Activated T-cell treated with anti-CD3 and anti-CD28 coated beads, Interleukin-2, amount 50 U/mL, for 1 hour (primary cell): ENCODE measurements at regions not wholly inside any gene's neighbourhood (a gene's known extent, or its start where the extent isn't known, plus 50 kb on each side); places are given as distances from the start of the nearest gene placed in this dataset.
"Not testable (repeated sequence)": the region's sequence is repeated elsewhere in the genome, so short reads cannot be mapped to it uniquely, and the experiment has no call there.

Experiments
- DNase-seq: peaks from one replicate; pipeline ENCODE4 v3.0.0-alpha.2; 2020

DNA sequence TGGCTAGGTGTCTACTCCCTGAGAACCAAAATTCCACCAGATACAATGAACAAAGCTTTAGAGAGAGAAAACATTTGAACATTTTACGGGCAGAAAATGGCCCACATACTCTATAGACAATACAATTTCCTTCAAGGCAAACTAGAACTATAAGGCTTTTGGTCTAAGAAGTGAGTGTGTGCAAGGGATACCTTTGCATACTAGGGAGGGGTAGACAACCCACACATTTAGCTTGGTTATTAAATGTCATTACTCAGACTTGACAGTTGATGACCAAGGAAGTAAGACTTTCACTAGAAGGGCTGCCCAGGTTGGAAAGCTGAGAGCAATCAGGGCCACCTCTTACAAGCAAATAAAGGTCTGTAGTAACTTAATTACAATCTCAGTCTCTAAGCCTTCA, 64.0 kb upstream of the PLEKHM1 start:
- not testable (repeated sequence) for DNase-seq

DNA sequence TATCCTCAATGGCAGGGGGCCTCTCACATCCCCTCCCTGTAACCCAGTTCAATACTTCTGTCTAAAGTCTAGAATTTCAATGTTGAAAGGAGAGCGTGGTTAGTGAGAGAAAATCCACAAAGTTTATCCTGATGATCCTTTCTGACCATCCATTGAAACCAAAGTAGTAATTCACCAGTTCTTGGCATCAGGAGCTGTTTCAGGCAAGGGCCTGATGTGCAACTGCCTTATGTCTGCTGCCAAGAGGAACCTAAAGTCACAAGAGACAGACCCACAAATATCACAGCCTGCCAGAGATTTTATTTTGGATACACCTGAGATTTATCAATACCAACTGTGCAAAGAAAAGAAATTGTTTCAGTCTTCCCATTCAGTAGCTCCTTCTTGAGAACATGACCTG, 68.3 kb upstream of the PLEKHM1 start:
- not testable (repeated sequence) for DNase-seq

GRCh38 chr17:45562868-45563267, 72.3 kb upstream of the PLEKHM1 start:
- not testable (repeated sequence) for DNase-seq

- not testable (repeated sequence) for DNase-seq
Observed at GRCh38 chr17:45563283-45563682, 72.8 kb upstream of the PLEKHM1 start.

DNA sequence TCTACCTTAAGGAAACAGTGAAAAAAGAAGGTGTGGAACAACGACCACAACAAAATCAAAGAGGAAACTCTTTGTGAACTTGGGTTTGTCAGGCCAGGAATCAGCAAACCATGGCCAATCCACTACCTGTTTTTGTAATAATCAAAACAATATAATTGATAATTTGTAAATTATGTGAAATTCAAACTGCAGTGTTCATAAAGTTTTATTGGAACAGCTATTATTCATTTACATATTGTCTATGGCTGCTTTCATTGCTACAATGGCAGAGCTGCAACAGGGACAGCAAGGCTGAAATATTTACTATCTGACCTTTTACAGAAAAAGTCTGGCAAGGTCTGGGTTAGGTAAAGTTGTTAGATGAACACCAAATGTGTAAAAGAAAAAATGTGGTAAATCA, 77.8 kb upstream of the PLEKHM1 start:
- not testable (repeated sequence) for DNase-seq

- DNase-seq = not testable (repeated sequence)
Observed at GRCh38 chr17:45573326-45573725, 82.8 kb upstream of the PLEKHM1 start.

DNA sequence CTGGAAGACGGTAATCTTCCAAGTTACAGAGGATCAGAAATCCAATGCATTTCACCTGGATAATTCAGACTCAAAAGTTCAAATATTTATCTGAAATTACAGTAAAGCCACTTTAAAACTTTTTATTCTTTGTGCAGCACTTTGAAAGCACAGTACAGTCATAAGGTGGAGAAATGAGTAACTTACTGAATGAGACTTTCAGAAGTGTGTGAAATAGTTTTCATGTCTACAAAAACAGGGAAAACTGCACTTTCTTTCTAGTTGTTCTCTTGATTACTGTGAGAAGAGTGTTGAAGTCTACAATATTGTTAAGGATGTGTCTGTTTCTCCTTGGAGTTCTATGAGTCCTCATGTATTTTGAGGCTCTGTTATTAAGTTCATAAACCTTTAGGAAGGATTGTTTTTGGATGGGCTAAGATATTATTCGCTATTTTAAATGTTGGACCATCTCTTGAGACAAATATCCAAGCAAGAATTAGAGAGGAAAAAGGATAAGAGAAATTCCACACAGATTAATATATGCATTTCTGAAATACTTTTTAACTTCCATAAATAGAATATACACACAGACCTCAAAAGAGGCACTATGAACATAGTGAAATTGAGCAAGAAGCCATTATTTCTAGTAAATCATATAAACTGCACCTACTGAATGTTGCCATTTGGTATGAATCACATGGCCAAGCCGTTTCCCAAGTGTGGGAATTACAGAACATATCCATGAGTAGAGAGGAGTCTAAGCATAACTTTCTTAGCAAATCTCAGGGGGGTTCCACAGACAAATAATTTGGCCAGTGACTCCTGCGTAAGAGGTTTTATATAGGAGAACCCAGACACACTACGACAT, 83.6 kb upstream of the PLEKHM1 start:
- DNase-seq = no peak

DNA sequence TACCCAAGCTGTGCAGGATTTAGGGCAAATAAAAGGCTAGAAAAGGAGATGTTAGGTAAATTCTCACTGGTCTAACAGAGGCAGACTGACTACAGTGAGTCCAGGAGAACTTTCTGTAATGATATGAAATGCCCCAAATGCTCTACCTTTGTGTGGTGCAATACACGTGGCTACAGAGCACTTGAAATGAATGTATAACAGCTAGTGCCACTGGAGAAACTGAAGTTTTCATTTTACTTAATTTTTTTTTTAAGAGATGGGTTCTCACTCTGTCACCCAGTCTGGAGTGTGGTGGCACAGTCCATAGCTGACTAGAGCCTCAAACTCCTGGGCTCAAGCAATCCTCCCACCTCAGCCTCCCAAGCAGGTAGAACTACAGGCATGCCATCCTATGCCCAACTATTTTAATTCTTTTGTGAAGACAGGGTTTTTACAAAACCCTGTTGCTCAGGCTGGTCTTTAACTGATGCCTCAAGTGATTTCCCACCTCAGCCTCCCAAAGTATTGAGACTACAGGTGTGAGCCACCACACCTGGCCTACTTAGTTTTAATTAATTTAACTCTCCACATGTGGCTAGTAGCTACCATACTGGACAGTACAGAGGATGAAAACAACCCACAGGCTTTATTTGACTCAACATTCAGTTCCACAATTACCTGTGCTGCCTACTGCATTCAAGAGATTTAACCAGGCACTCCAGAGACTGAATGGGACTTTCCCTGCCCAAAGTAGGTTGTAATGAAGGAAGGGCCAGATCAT, 84.8 kb upstream of the PLEKHM1 start:
- no peak for DNase-seq

DNA sequence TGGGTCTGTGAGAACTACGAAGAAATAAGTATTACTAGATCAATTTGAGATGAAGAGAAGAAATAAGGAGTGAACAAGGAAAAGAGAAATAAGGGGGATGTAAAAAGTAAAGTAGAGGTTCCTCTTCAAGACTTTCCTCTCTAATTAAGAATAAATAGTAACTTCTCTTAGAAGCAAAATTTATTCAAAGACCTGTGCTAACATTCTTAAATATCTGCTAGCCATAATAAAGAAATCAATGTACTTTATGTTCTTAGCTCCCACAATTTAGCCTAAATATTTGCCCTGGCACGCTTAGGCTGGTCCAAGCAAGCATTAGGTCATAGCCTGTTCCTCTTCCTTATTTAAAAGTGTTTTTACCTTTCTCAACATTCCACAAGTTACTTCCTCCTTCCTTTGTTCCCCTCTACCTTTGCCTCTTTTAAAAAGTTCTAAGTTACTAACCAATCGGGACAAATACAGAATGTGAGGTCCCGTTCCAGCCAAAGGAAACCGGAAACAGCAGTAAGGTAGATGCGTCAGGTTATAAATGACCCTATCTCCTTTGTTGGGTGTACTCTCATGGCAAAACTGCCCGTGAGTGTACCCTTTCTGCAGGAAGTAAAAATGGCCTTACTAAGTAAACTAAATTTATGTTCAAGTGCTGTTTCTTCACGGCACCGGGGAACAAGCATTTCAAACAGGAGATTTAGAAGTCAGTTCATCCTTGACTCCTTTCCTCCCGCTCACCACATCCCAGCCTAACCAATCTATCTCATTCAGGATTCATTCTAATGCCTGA, 86.2 kb upstream of the PLEKHM1 start:
- not testable (repeated sequence) for DNase-seq

DNA sequence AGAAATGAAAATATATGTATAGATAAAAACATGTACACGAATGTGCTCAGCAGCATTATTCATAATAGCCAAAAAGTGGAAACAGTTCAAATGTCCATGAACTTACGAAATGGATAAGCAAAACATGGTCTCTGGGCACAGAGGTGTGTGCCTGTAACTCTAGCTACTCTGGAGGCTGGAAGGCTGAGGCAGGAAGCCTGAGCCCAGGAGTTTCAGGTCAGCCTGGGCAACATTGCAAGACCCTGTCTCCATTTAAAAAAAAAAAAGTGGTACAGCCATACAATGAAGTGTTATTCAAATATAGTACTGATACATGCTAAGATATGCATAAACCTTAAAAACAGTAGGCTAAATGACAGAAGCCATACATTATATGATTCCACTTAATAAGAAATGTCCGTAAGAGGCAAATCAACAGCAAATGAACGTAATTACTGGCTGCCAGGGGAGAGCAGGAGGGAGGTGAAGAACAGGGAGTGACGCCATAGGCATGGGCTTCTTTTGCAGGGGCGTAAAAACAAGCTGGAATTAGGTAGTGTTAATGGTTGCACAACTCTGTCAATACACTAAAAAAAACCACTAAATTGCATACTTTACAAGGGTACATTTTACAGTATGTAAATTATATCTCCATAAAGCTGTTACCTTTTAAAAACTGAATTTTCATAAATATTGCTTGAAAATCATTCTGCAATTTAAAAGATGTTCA, 87.2 kb upstream of the PLEKHM1 start:
- DNase-seq = no peak

DNA sequence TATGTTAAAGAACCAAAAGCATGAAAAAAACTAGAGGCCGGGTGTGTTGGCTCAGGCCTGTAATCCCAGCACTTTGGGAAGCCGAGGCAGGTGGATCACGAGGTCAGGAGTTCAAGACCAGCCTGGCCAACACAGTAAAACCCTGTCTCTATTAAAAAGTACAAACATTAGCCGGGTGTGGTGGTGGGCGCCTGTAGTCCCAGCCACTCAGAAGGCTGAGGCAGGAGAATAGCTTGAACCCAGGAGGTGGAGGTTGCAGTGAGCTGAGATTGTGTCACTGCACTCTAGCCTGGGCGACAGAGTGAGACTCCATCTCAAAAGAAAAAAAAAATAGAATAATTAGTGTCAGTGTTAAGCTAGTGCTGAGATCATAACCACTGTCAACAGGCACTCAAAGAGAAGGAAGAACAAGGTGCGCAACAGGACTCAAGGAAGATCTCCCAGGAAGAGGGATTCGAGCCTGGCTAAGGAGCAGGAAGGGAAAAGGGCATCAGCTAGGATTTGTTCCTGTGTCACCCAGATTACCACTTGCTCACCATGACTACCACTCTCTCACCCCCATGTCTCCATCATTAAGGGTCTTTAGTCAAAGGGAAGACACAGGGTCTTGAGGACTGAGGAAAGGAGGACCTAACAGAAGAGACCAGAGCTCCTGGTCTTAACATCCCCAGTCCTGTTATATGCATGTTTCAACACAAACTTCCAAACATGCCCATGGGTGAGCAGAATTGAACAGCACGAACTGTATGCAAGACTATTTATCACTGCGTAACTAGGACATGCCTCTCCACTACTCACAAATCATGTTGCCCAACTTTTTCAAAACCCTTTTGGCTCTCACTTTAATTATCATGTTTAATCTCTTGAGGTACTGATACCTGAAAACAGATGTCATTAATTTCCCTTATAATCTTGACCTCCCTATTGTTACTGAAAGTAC, 88.3 kb upstream of the PLEKHM1 start:
- no peak for DNase-seq

GRCh38 chr17:45579529-45580495, 89.3 kb upstream of the PLEKHM1 start:
- DNase-seq = no peak

DNA sequence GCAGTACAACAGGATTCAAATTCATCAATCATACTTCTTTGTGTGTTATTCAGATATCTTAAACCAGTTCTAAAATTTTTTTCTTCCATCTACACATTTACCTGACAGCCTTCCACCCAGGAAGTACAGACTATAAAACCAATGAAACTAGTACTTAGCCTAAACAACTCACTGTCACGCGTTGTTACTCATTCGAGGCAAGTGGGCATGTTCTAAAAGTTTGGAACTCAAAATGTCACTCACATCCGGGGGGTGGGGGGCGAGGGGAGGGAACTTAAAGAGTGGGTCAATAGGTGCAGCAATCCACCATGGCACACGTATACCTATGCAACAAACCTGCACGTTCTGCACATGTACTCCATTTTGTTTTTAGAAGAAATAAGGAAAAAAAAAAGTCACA, 90.4 kb upstream of the PLEKHM1 start:
- no peak for DNase-seq

GRCh38 chr17:45581860-45582259, 91.3 kb upstream of the PLEKHM1 start:
- DNase-seq = no peak

GRCh38 chr17:45584092-45585036, 93.8 kb upstream of the PLEKHM1 start:
- DNase-seq = peak; percentile 76

DNA sequence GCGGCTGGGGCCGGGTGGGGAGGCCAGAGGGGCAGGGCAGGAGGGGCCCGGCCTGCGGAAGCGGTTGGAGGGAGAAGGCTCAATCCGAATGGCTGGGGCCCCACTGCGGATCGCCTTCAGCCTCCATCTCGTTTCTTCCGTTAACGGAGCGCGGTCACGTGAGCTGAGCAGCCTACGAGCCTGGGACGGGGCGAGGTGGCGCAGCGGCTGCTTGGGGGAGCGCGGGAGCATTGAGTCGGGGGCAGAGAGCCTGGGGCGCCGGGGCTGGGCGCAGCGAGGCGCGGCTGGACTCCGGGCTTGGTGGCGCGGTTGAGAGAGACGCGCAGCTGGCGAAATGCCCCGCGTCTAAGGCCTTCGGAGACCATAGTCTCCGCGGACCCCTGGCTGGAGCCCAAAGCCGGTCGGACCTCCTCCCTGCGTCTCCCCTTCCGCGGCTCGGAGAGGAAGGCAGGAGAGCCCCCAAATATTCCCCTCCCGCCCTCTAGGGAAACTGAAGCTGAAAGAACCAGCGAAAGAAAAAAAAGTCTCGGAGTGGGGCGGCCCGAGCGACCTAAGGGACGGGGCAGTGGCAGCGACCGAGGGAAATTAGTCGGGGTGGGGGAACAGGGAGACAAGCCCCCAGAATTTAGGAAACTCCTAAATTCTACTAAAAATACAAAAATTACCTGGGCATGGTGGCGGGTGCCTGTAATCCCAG, 94.7 kb upstream of the PLEKHM1 start:
- peak; percentile 85 for DNase-seq

DNA sequence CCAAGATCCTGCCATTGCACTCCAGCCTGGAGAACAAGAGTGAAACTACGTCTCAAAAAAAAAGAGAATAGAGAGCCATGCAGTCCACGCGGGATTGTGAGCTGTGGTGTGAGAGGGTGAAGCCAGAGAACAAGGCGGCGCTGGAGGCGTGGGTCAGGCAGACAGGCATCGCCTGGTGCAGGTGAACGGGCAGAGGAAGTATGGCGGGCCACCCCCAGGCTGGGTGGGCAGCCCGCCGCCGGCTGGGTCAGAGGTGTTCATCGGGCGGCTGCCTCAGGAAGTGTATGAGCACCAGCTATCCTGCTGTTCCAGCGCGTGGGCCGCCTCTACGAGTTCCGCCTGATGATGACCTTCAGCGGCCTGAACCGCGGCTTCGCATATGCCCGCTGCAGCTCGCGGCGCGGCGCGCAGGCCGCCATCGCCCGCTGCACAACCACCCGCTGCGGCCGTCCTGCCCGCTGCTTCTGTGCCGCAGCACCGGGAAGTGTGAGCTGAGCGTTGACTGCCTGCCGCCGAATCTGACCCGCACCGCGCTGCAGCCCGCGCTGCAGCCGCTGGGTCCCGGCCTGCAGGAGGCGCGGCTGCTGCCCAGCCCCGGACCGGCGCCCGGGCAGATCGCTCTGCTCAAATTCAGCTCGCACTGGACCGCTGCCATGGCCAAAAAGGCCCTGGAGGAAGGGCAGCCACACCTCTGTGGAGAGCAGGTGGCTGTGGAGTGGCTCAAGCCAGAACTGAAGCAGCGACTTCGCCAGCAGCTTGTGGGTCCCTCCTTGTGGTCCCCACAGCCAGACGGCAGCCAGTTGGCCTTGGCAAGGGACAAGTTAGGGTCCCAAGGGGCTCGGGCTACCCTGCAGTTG, 95.5 kb upstream of the PLEKHM1 start:
- peak; percentile 51 for DNase-seq

GRCh38 chr17:45586651-45586934, 96.1 kb upstream of the PLEKHM1 start:
- not testable (repeated sequence) for DNase-seq
